ENCODE measurements at regions not wholly inside any gene's neighbourhood (a gene's known extent, or its start where the extent isn't known, plus 50 kb on each side); places are given as distances from the start of the nearest gene placed in this dataset.

DNA sequence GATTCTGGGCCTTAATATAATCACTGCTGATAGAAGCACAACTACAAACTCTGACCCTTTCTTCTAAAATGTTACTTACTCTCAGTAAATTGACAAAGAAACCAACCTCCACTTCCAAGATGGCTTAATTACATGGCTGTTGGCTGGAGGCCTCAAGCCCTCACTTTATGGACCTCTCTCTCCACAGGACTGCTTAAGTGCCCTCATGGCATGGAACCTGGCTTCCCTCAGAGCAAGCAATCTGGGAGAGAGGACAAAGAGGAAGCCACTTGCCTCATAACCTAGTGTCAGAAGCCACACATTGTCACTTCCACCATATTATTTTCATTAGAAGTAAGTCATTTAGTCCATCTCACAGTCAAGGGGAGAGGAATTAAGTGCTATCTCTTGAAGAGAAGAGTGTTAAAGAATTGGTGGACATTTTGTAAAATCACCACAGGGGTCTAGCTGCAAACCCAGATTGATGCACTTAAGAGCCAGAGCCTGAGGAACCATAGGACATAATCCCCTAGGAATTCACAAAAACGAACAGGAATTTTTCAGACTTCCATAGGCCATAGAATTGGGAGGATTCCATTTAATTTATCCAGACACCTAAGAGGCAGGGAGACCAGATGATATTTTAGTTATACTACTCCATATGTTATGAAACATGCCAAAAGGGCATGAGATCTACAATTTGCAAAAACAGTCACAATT lies 97.5 kb upstream of the TNFSF4 start:
- TF ChIP-seq POLR2AphosphoS5 (IDR thresholded peaks at IDR 0.05) (no peak), POLR2A (IDR thresholded peaks at IDR 0.05) (no peak)
- TF ChIP-seq, protein P1, sequence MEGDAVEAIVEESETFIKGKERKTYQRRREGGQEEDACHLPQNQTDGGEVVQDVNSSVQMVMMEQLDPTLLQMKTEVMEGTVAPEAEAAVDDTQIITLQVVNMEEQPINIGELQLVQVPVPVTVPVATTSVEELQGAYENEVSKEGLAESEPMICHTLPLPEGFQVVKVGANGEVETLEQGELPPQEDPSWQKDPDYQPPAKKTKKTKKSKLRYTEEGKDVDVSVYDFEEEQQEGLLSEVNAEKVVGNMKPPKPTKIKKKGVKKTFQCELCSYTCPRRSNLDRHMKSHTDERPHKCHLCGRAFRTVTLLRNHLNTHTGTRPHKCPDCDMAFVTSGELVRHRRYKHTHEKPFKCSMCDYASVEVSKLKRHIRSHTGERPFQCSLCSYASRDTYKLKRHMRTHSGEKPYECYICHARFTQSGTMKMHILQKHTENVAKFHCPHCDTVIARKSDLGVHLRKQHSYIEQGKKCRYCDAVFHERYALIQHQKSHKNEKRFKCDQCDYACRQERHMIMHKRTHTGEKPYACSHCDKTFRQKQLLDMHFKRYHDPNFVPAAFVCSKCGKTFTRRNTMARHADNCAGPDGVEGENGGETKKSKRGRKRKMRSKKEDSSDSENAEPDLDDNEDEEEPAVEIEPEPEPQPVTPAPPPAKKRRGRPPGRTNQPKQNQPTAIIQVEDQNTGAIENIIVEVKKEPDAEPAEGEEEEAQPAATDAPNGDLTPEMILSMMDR (IDR thresholded peaks at IDR 0.05), result no peak

Data from upper lobe of left lung (tissue), 4 donors.